NCI-H82 treated with DMSO at 0.1 percent for 48 hours (cell line): ENCODE measurements at regions not wholly inside any gene's neighbourhood (a gene's known extent, or its start where the extent isn't known, plus 50 kb on each side); places are given as distances from the start of the nearest gene placed in this dataset.
"Not testable (repeated sequence)": the region's sequence is repeated elsewhere in the genome, so short reads cannot be mapped to it uniquely, and the experiment has no call there.

Source experiments
- DNase-seq: peaks from one replicate; lab custom pipeline; 2025; ENCODE audit not compliant: unreplicated experiment; lab: John Stamatoyannopoulos, UW

- DNase-seq, result no peak
These were observed 673.8 kb downstream of the ANKRD7 start for GRCh38 chr7:118898284-118898683.

GRCh38 chr7:118902600-118902999 is 678.1 kb downstream of the ANKRD7 start:
- no peak for DNase-seq

GRCh38 chr7:118907911-118908527 is 683.5 kb downstream of the ANKRD7 start:
- DNase-seq, result no peak

- DNase-seq, result not testable (repeated sequence)
These were observed 691.6 kb downstream of the ANKRD7 start for GRCh38 chr7:118916120-118916519.

DNA sequence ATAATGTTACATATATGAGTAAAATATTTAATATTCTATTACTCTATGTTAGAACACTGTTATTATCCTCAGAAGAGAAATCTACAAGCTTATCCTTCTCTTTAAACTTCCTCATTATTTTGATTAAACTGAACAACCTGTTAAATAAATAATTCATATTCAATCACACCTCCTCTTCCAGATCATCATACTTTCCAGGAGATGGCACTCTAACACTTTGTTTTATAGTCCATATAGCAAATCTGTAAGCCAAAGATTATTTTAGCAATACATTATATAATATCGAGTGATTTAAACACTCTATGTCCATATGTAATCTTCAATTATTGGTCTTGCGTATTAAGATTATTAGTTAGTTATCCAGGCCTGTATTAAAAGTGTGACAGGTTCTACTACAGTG is 694.1 kb downstream of the ANKRD7 start:
- DNase-seq, result peak; percentile 29

DNA sequence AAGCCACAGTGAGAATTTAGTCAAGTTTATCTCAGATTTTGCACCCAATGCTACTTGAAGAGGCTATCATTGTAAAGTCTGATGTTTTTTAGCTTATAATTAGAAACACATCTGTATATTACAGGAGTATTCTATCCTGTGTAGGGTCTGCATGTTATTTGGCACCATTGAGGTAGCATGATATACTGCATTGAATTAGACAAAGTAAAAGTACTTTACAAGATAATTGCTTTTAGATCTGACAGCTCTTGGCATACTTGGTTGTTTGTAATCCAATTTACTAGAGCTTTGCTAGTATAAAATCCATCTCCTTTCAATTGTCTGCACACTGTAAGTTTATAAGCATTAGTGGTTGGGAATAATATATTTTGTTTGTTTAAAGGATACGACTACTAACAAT is 714.3 kb downstream of the ANKRD7 start:
- DNase-seq, result peak; percentile 93

DNA sequence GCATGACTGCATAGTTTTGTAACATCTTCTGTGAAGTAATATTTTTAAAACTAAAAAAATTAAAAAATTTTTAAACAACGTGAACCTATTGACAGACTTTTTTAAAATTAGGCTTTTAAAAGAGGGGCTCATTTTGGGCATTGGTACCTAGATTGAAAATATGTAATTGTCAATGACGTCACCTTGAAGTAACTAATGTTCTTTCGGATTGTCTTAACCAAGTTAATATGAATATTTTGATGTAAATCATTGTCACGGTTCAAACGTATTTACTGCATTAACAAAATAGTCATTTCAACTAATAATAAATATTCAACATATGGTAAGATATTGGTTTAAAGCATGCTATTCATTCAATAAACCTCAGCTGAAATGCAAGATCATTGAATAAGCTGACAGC is 719.8 kb downstream of the ANKRD7 start:
- no peak for DNase-seq

DNA sequence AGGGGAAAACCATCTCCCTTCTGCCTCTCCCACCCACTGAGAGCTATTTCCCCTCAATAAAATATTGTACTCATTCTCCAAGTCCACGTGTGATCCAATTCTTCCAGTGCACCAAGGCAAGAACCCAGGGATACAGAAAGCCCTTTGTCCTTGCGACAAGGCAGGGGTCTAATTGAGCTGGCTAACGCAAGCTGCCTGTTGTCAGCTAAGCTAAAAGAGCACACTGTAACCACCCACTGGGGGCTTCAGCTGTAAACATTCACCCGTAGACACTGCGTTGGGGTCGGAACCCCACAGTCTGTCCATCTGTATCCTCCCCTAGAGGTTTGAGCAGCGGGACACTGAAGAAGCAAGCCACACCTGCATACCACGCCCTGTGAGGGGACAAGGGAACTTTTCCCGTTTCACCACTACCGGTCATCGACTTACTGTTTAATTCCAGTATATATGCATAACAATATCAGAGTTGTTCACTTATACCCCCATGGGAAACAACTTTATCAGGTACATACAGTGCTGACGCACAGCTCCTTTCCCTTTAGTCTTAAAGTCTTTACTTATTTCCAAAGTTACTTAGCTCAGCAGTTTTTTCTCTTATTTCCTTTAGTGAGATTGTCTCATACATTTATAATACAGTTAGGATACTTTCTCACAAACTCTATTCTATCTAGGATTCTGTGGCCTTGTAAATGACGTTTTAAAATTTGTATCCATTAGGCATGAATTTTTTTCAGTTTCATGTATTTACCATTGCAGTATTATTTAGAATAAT is 721.6 kb downstream of the ANKRD7 start:
- no peak for DNase-seq

DNA sequence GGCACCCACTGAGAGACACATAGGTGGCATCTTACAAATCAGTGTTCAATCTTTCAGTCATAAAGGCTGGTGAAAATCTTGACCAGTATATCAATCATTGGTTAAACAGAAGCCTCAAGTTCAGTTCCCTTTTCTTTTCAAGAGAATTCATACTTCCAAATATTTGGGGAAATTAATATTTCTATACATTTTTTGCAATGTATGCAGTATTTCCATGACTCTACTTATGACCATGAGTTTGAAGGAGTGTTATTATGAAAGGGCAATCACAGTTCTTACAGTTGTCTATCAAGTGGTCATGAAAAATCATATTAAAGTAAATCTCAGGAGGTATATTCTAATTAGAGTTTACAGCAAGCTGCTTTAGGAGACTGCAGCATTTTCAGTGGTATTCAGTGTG is 724.0 kb downstream of the ANKRD7 start:
- DNase-seq, result no peak

GRCh38 chr7:118949031-118949430 is 724.5 kb downstream of the ANKRD7 start:
- DNase-seq, result no peak

GRCh38 chr7:118956285-118956684 is 731.8 kb downstream of the ANKRD7 start:
- DNase-seq, result not testable (repeated sequence)

DNA sequence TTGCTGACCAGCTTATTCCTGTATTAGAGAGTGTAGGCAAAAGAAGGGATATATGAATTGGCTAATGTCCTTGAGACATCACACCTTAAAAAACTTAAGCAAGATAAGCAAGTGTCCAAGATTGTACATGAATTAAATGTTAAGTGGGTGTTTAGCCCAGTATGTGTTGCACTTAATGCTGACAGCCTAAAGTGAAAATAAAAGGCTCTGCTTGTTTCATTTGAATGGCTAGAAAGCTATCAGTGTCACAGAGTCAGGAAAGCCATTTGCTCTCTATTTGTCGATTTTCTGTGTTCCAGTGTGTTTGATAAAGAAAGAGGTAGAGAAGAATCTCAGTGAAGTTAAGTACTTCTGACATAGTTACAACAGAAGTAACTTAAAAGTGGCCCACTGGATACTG is 744.9 kb downstream of the ANKRD7 start:
- DNase-seq, result no peak

GRCh38 chr7:118971706-118972105 is 747.2 kb downstream of the ANKRD7 start:
- no peak for DNase-seq

- no peak for DNase-seq
These were observed 750.3 kb downstream of the ANKRD7 start for GRCh38 chr7:118974836-118975235.

DNA sequence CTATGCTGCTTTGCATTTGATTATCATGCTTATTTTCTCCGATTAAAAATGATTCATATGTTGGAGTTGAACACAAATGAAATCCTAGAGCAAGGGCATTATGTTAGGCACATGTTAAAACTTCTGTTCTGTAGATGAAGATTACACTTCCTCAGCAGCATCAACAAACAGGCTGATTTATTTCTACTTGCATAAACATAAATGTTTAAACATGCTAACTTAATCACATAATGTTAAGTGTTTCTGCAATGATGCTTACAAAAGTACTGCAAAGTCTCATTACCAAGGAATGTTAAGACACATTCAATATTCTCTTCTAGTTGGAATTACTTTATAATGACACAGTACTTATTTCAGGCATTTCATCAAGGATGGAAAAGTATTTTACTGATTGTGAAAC is 770.8 kb downstream of the ANKRD7 start:
- no peak for DNase-seq

DNA sequence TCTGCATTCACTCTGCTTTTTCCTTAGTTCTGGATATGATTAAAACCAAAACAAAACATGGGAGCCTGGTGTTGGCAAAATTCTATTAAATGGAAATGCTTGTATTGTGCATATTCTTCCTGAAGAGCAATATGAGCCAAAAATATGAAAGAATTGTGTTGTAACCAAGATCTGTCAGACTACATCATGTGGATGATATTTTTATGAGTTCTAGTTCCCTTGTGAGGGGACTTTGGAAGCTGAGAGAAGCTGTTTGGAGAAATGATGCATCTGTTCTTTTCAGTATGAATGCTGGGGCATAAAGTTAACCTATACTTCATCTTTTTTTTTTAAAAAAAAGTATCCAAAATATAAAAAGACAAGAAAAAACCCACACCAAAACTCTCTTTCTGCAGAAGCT is 782.7 kb downstream of the ANKRD7 start:
- no peak for DNase-seq

DNA sequence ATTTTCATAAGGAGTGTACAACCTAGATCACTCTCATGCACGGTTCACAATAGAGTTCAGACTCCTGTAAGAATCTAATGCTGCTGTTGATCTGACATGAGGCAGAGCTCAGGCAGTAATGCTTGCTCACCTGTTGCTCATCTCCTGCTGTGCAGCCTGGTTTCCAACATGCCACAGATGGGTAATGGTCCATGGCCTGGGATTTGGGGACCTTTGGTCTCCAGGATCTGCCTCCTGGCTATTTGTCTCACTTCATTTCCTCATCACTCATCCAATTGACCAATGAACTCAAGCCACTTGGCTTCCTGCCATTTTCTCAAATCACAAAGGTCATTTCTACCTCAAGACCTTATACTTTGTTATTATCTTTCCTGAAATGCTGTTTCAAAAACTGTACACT is 786.1 kb downstream of the ANKRD7 start:
- DNase-seq, result no peak

DNA sequence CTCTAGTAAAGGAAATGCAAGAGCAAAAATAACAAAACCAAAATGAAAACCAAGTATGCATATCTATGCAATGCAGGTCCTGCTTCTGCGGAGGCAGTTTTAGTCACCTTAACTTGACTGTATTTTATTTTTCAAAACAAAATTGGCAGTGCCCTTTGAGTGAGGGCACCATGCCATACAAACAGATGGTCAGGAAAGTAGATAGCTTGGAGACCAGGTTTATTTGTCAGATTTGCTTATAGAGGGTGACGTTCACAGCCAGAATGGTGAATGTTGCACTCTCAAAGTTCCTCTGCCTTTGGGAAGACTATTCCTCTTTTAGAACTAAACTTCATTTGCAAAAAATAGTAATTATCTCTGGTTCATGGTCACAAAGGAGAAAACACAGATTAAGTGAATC is 801.9 kb downstream of the ANKRD7 start:
- DNase-seq, result no peak

- no peak for DNase-seq
These were observed 804.2 kb downstream of the ANKRD7 start for GRCh38 chr7:119028736-119029135.

DNA sequence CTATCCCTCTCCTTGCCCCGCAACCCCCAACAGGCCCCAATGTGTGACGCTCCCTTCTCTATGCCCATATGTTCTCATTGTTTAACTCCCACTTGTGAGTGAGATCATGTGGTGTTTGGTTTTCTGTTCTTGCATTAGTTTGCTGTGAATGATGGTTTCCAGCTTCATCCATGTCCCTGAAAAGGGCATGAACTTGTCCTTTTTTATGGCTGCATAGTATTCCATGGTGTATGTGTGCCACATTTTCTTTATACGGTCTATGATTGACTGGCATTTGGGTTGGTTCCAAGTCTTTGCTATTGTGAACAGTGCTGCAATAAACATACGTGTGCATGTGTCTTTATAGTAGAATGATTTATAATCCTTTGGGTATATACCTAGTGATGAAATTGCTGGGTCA is 807.6 kb downstream of the ANKRD7 start:
- DNase-seq, result not testable (repeated sequence)

DNA sequence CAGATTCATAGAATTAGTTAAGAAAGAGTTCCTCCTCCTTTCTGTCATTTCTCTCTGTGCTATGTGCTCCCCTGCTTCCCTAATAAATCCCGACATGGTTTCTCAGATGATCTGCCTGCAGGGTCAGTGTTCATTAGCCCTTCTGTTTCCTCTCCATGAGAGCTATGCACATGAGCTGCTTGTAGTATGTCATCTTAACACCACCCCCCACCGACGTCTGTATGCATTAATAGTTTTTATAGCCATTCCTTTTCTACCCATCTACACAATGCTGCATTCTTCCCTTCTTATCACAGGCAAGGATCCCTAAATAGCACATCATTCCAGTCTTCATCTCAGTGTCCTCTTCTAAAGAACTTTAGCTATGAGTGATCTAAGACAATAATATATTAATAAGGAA is 809.1 kb downstream of the ANKRD7 start:
- DNase-seq, result no peak

DNA sequence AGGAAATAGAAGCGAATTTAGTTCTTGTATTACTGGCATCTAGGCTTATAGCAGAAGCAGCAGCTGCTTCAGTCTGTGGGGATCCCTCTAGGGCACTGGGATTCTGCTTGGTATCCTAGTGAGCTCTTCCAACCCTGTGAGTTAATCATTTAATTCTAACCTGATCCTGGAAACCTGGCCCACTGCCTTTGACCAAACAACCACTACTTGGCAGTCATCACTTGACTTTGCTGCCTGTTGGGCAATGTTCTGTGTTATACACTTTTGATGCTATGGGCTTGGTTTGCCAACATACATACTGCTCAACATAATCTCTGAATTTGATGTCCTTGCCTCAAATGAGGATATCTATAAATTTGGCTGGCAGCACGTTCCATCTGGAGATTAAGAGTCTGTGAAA is 813.4 kb downstream of the ANKRD7 start:
- no peak for DNase-seq

DNA sequence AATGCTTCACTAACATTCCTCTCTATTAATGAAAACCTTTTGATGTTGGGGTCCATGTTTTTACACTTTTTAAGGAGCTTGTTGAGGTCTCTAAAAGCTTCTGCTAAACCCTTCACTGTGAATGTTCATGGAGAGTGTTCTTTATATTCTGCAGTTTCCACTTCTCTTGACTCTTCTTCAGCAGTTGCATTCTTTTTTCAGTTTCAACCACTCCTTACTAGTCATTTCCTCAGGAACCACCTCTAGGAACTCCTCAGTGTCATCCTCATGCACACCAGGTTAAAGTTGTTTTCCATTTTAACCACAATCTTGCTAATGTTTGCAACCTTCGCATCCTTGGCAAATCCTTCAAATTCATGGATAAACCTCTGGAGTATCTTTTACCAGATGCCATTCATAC is 821.6 kb downstream of the ANKRD7 start:
- no peak for DNase-seq
